ENCODE measurements at regions not wholly inside any gene's neighbourhood (a gene's known extent, or its start where the extent isn't known, plus 50 kb on each side); places are given as distances from the start of the nearest gene placed in this dataset.

DNA sequence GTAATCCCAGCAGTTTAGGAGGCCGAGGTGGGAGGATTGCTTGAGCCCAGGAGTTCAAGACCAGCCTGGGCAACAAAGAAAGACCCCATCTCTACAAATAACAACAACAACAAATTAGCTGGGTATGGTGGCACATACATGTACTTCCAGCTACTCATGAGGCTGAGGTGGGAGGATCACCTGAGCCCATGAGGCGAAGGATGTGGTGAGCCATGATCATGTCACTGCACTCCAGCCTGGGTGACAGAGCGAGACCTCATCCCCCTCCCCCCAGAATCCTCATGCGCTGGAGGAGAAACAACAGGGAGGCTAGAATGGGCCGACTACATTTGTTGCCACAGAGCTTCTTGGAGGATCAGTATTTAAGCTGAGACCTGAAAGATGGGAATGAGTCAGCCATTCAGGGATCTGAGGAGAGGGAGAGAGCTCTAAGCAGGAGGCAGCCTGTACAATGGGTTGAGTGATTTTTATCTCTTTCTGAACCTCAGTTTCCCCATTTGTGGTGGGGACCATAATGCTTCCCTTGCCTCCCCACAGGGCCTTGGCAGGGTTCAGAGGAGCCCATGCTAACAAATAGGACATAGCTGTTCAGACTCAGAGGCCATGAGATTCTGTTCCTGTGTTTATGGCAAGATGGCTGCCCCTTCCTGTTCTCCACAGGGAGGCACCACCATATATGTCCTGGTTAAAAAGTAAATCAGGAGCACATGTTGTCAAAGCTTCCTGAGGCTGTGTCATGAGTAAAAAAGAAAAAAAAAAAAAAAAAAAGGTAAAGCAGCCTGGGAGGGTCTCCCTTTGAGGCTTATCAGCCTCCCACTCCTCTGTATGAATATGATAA, 131.4 kb upstream of the HAAO start:
- TF ChIP-seq CTCF (conservative IDR thresholded peaks at IDR 0.05; ENCODE audit: low read length), result no peak
- TF ChIP-seq EZH2phosphoT487 (IDR thresholded peaks at IDR 0.05; ENCODE audit: borderline replicate concordance, low read depth, low read length), result no peak

Data from OCI-LY7 (cell line).